Upper lobe of left lung (tissue), 4 donors: ENCODE measurements at regions not wholly inside any gene's neighbourhood (a gene's known extent, or its start where the extent isn't known, plus 50 kb on each side); places are given as distances from the start of the nearest gene placed in this dataset.

Experiments
- EP300 ChIP-seq, 4 donors: sonication (generic); formaldehyde crosslinking; IDR thresholded peaks; one replicate each; pipeline ENCODE4 v1.5.1; 2017; ENCODE audit warnings: antibody characterized with exemption in 4 of 4, control low read depth in 2 of 4
- TF ChIP-seq, protein P1 (sequence below), 6 experiments: fragments of 450-650 bp in 4 of 6; fragments of 200-600 bp in 2 of 6; sonication (generic) in 2 of 6; IDR thresholded peaks; one replicate each; pipeline ENCODE4 v1.5.1; 2016 to 2019; ENCODE audit warnings: antibody characterized with exemption in 6 of 6

- TF ChIP-seq, protein P1, sequence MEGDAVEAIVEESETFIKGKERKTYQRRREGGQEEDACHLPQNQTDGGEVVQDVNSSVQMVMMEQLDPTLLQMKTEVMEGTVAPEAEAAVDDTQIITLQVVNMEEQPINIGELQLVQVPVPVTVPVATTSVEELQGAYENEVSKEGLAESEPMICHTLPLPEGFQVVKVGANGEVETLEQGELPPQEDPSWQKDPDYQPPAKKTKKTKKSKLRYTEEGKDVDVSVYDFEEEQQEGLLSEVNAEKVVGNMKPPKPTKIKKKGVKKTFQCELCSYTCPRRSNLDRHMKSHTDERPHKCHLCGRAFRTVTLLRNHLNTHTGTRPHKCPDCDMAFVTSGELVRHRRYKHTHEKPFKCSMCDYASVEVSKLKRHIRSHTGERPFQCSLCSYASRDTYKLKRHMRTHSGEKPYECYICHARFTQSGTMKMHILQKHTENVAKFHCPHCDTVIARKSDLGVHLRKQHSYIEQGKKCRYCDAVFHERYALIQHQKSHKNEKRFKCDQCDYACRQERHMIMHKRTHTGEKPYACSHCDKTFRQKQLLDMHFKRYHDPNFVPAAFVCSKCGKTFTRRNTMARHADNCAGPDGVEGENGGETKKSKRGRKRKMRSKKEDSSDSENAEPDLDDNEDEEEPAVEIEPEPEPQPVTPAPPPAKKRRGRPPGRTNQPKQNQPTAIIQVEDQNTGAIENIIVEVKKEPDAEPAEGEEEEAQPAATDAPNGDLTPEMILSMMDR (IDR thresholded peaks at IDR 0.05) = no peak
- no peak for TF ChIP-seq EP300 (IDR thresholded peaks at IDR 0.05)
These were observed 105.9 kb upstream of the EDEM3 start for GRCh38 chr1:184860535-184860934.
